ENCODE measurements at regions not wholly inside any gene's neighbourhood (a gene's known extent, or its start where the extent isn't known, plus 50 kb on each side); places are given as distances from the start of the nearest gene placed in this dataset.
"Not testable (repeated sequence)": the region's sequence is repeated elsewhere in the genome, so short reads cannot be mapped to it uniquely, and the experiment has no call there.

- no peaks in the 10 kb centered on the region for H3K36me3 Mint-ChIP-seq
- no peak for TF ChIP-seq CTCF (IDR thresholded peaks at IDR 0.05; ENCODE audit: unreplicated experiment)
- H3K4me3 Mint-ChIP-seq = no peak overlapping the region
- no peak for DNase-seq (ENCODE audit: low spot score in 2 of 2, unreplicated experiment in 2 of 2)
- peaks cover 5% of the 10 kb centered on the region for H3K4me1 Mint-ChIP-seq
- no peaks in the 10 kb centered on the region for H3K27me3 Mint-ChIP-seq (ENCODE audit: low read depth)
- H3K27ac Mint-ChIP-seq = no peak overlapping the region
- peaks cover 32% of the 10 kb centered on the region for H3K9me3 Mint-ChIP-seq
These were observed 1094.1 kb upstream of the TMEM132C start for GRCh38 chr12:127172861-127173260.

GRCh38 chr12:127173971-127174370 lies 1093.0 kb upstream of the TMEM132C start:
- not testable (repeated sequence) for DNase-seq (ENCODE audit: low spot score in 2 of 2, unreplicated experiment in 2 of 2); H3K4me1 Mint-ChIP-seq; H3K36me3 Mint-ChIP-seq; H3K4me3 Mint-ChIP-seq; H3K27me3 Mint-ChIP-seq (ENCODE audit: low read depth); H3K27ac Mint-ChIP-seq
- peaks cover 39% of the 10 kb centered on the region for H3K9me3 Mint-ChIP-seq

DNA sequence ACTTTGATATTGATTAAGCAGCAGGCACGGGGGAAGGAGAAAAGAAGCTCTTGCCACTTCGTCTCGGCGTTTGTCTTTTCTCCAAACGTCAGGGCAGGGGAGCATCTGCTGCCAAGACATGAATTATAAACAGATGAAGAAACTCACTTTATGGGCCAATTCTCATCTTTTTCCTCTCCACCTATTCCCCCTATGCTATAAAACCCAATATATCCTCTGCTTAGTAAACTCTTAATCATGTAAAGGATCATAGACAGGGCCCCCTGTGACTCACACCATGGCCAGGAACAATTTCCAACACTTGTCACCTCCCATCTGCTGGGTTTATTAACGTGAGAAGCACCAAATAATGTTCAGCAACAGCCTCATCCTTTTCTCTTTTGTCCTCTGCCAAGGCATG lies 1092.1 kb upstream of the TMEM132C start:
- H3K36me3 Mint-ChIP-seq = no peaks in the 10 kb centered on the region
- TF ChIP-seq CTCF (IDR thresholded peaks at IDR 0.05; ENCODE audit: unreplicated experiment) = no peak
- no peak overlapping the region for H3K4me3 Mint-ChIP-seq
- peaks cover 39% of the 10 kb centered on the region for H3K9me3 Mint-ChIP-seq
- H3K4me1 Mint-ChIP-seq = no peaks in the 10 kb centered on the region
- no peak overlapping the region for H3K27ac Mint-ChIP-seq
- DNase-seq (ENCODE audit: low spot score in 2 of 2, unreplicated experiment in 2 of 2) = no peak
- no peaks in the 10 kb centered on the region for H3K27me3 Mint-ChIP-seq (ENCODE audit: low read depth)

GRCh38 chr12:127175361-127175760 lies 1091.6 kb upstream of the TMEM132C start:
- Mint-ChIP-seq H3K9me3 (peaks cover 44% of the 10 kb centered on the region), H3K4me1 (no peaks in the 10 kb centered on the region), H3K36me3 (no peaks in the 10 kb centered on the region), H3K4me3 (no peak overlapping the region), H3K27me3 (ENCODE audit: low read depth) (no peaks in the 10 kb centered on the region), H3K27ac (no peak overlapping the region)
- no peak for DNase-seq (ENCODE audit: low spot score in 2 of 2, unreplicated experiment in 2 of 2)
- TF ChIP-seq CTCF (IDR thresholded peaks at IDR 0.05; ENCODE audit: unreplicated experiment) = no peak

DNA sequence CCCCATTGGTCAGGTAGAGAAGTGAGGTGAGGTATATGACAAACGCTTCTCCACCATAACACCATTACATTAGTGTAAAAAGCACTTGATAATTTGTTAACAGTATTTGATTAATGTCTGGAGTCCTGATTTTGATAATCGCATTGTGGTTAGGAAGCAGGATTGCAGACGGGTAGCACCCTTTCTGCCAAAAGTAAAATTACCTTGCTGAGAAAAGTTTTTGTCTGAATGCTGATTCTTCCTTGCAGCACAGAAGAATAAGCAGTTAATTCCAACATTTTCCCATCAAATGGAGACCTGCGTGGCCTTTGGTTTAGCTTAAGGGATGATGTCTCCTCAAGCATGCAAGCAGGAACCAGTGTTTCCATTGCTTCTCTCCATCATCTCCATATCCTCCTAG lies 1090.2 kb upstream of the TMEM132C start:
- H3K36me3 Mint-ChIP-seq = no peaks in the 10 kb centered on the region
- no peak overlapping the region for H3K27ac Mint-ChIP-seq

GRCh38 chr12:127178052-127178451 lies 1088.9 kb upstream of the TMEM132C start:
- Mint-ChIP-seq H3K27ac (no peak overlapping the region), H3K36me3 (no peaks in the 10 kb centered on the region), H3K4me3 (no peak overlapping the region), H3K9me3 (peaks cover 39% of the 10 kb centered on the region), H3K27me3 (ENCODE audit: low read depth) (no peaks in the 10 kb centered on the region), H3K4me1 (no peaks in the 10 kb centered on the region)
- DNase-seq (ENCODE audit: low spot score in 2 of 2, unreplicated experiment in 2 of 2) = no peak
- no peak for TF ChIP-seq CTCF (IDR thresholded peaks at IDR 0.05; ENCODE audit: unreplicated experiment)

More for the DNA sequence above, 1090.2 kb upstream of the TMEM132C start:
- H3K4me3 Mint-ChIP-seq = no peak overlapping the region
- H3K27me3 Mint-ChIP-seq (ENCODE audit: low read depth) = no peaks in the 10 kb centered on the region
- peaks cover 47% of the 10 kb centered on the region for H3K9me3 Mint-ChIP-seq
- no peaks in the 10 kb centered on the region for H3K4me1 Mint-ChIP-seq
- DNase-seq (ENCODE audit: low spot score in 2 of 2, unreplicated experiment in 2 of 2) = no peak
- TF ChIP-seq CTCF (IDR thresholded peaks at IDR 0.05; ENCODE audit: unreplicated experiment) = no peak

Data from mesothelial cell of epicardium (in vitro differentiated cells).